ENCODE measurements at regions not wholly inside any gene's neighbourhood (a gene's known extent, or its start where the extent isn't known, plus 50 kb on each side); places are given as distances from the start of the nearest gene placed in this dataset.
A peak's percentile ranks its signal among the peaks of the same experiment; 100 is the strongest.

GRCh38 chr6:119459207-119459974, 109.8 kb upstream of the MAN1A1 start:
- DNase-seq (ENCODE audit: low read depth): peak; percentile 81
- no peak for TF ChIP-seq CTCF (IDR thresholded peaks at IDR 0.05; ENCODE audit: insufficient read depth, low read depth, low read length, missing control alignments)
- H3K4me3 ChIP-seq (ENCODE audit: low read depth, low read length): peak overlapping the region; percentile 38

- no peak overlapping the region for H3K4me3 ChIP-seq (ENCODE audit: low read depth, low read length)
- TF ChIP-seq CTCF (IDR thresholded peaks at IDR 0.05; ENCODE audit: insufficient read depth, low read depth, low read length, missing control alignments): no peak
- no peak for DNase-seq (ENCODE audit: low read depth)
These were observed 105.2 kb upstream of the MAN1A1 start for GRCh38 chr6:119454714-119455113.

GRCh38 chr6:119453242-119454200, 104.0 kb upstream of the MAN1A1 start:
- no peak for TF ChIP-seq CTCF (IDR thresholded peaks at IDR 0.05; ENCODE audit: insufficient read depth, low read depth, low read length, missing control alignments)
- DNase-seq (ENCODE audit: low read depth): no peak
- no peak overlapping the region for H3K4me3 ChIP-seq (ENCODE audit: low read depth, low read length)

GRCh38 chr6:119449331-119450156, 100.0 kb upstream of the MAN1A1 start:
- no peak overlapping the region for H3K4me3 ChIP-seq (ENCODE audit: low read depth, low read length)
- no peak for TF ChIP-seq CTCF (IDR thresholded peaks at IDR 0.05; ENCODE audit: insufficient read depth, low read depth, low read length, missing control alignments)
- DNase-seq (ENCODE audit: low read depth): no peak

GRCh38 chr6:119447921-119448320, 98.4 kb upstream of the MAN1A1 start:
- no peak overlapping the region for H3K4me3 ChIP-seq (ENCODE audit: low read depth, low read length)
- no peak for TF ChIP-seq CTCF (IDR thresholded peaks at IDR 0.05; ENCODE audit: insufficient read depth, low read depth, low read length, missing control alignments)
- no peak for DNase-seq (ENCODE audit: low read depth)

GRCh38 chr6:119446609-119447008, 97.0 kb upstream of the MAN1A1 start:
- TF ChIP-seq CTCF (IDR thresholded peaks at IDR 0.05; ENCODE audit: insufficient read depth, low read depth, low read length, missing control alignments): no peak
- no peak overlapping the region for H3K4me3 ChIP-seq (ENCODE audit: low read depth, low read length)
- no peak for DNase-seq (ENCODE audit: low read depth)

Data from GM12865 (cell line).